SK-N-MC (cell line): ENCODE measurements at regions not wholly inside any gene's neighbourhood (a gene's known extent, or its start where the extent isn't known, plus 50 kb on each side); places are given as distances from the start of the nearest gene placed in this dataset.

ENCODE experiments used
- EZH2 ChIP-seq: fragments of 200-600 bp; sonication (generic); IDR thresholded peaks from one replicate; pipeline ENCODE4 v1.6.1; 2017; ENCODE audit warnings: antibody characterized with exemption
- POLR2AphosphoS5 ChIP-seq: IDR thresholded peaks from 2 replicates; pipeline ENCODE4 v1.6.1; 2012; ENCODE audit warnings: mild to moderate bottlenecking, low read depth, low read length, borderline replicate concordance

DNA sequence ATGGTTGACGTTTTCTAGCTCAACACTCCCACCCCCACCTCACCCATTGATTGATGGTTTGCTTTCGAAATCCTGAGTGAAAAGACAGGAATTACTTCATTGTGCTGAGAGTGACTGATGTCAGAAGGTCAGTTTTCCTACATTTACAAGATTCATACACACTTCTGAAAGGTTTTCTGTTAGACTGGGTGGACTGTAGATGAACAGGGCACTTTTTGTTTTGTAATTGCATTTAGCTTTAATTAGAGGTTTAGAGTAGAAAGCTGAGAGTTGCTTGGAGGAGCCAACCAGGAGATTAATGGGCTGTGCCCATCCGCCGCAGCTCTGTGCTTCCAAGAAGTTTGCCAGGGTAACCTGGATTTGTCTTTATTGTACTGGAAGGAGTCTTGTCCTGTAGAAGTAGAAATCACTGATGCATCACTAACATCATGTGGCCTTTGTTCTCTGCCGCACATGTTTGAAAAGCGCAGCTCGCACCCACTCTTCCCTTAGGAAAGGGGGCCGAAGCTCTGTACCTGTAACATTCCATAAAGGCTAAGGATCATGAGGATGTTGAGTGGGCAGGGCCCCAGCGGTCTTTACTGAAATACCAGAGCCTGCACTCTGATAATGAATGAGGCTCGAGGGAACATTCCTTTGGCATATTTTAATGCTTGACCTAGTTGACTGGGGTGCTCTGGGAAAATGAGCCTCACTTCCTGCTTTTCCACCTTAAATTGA is 267.6 kb upstream of the DMRT1 start:
- TF ChIP-seq POLR2AphosphoS5 = no peak
- no peak for TF ChIP-seq EZH2
